ENCODE measurements at regions not wholly inside any gene's neighbourhood (a gene's known extent, or its start where the extent isn't known, plus 50 kb on each side); places are given as distances from the start of the nearest gene placed in this dataset.

DNA sequence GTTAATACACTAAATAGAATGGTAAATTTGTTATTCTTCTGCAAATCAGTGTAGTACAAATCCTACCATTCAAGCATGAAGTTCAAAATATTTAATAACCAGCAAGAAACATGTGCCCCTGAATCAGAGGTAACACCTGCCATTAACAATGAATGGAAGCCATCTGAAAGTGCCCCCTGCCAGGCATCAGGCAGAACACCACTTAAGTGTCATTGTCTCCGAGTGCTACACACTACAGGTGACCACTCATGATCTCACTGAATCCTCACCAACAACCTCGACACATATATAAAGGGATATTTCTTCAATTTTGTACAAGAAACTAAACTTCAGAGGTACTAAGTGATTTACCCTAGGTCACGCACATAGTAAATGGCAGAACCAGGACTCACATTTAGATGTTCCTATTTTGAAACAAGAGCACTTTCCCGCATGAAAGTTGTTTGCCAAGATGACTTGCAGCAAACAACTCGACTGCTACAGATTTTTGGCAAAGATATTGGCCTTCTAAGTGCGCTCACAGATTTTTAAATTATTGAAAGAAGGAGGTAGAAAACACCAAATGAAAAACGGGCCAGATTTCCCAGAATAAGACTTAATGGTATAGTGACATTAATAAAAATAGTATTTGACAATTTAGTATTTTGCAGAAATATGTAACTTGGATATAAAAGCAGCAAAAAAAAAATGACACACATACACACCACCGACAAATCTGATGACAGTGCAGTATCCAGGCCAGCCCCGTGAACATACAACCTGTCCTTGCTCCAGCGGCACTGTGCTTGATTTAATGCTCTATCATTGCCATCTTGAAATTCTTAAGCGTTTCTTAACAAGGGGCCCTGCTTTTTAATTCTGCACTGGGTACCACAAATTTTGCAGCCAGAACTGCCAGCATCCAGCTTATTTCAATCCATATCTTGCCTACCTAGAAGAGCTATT is 274.5 kb downstream of the ALDH8A1 start:
- Histone ChIP-seq H3K36me3 (no peaks in the 10 kb centered on the region), H3K4me1 (peaks cover 0 to 3% of the 10 kb centered on the region in 2 donors), H3K4me3 (replicated peaks in 1 of 3) (no peak overlapping the region), H3K9me3 (no peaks in the 10 kb centered on the region), H3K27me3 (no peaks in the 10 kb centered on the region), H3K27ac (no peak overlapping the region)
- 70 to 77% methylated on average over 11 of the region's 11 CpGs for WGBS, 2 donors
- DNase-seq = no peak
- intact Hi-C loops (cut with DNase I) = no loop called here
- TF ChIP-seq CTCF (IDR thresholded peaks at IDR 0.05) = no peak
- no peak for TF ChIP-seq POLR2A (IDR thresholded peaks at IDR 0.05)

DNA sequence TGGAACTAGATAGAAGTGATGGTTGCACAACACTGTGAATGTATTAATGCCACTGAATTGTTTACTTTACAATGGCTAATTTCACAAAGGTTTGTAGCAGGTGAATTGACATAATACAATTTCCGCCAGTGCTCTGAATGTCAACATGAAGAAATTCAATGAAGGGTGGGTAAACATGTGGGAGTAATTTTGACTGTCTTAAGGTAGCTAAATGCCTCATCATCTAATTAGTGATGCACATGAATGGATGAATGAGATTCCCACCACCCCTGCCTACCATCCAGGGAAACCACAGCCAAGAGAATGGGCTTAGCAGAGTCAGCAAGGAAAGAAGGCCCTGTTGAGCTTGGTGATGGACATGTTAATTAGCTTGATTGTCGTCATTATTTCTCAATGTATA is 275.3 kb downstream of the ALDH8A1 start:
- H3K4me1 ChIP-seq = peaks cover 0 to 3% of the 10 kb centered on the region in 2 donors
- intact Hi-C loops (cut with DNase I) = no loop called here
- no peaks in the 10 kb centered on the region for H3K9me3 ChIP-seq
- no peak for DNase-seq
- TF ChIP-seq POLR2A (IDR thresholded peaks at IDR 0.05) (no peak), CTCF (IDR thresholded peaks at IDR 0.05) (no peak)
- no peaks in the 10 kb centered on the region for H3K36me3 ChIP-seq
- no peak overlapping the region for H3K27ac ChIP-seq
- H3K27me3 ChIP-seq = no peaks in the 10 kb centered on the region
- 94 to 96% methylated on average over 2 of the region's 2 CpGs for WGBS, 2 donors
- H3K4me3 ChIP-seq (replicated peaks in 1 of 3) = no peak overlapping the region

DNA sequence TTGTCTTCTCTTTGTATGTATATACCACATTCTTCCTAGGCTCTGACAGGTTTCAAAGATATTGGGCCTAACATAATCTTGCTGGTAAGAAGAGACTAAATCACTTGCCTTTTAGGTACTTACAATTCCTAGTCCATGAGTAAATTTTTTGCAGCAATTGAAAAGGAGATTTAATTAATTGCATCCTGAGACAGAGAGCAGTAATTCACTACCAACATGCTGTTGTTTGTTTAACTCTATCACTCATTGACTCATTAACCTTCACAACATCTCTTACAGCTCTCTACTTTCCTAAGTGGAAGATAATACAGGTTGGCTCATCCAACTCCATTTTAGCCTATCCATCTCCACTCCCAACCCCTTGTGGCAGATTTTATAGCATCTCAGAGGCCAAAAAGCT is 280.4 kb downstream of the ALDH8A1 start:
- no peak for DNase-seq
- no peak overlapping the region for H3K4me3 ChIP-seq (replicated peaks in 1 of 3)
- no peaks in the 10 kb centered on the region for H3K4me1 ChIP-seq
- H3K27me3 ChIP-seq = no peaks in the 10 kb centered on the region
- TF ChIP-seq POLR2A (IDR thresholded peaks at IDR 0.05) = no peak
- TF ChIP-seq CTCF (IDR thresholded peaks at IDR 0.05) = no peak
- no peaks in the 10 kb centered on the region for H3K36me3 ChIP-seq
- intact Hi-C loops (cut with DNase I) = no loop called here
- no peak overlapping the region for H3K27ac ChIP-seq
- no peaks in the 10 kb centered on the region for H3K9me3 ChIP-seq

- Histone ChIP-seq H3K4me1 (no peaks in the 10 kb centered on the region), H3K27me3 (no peaks in the 10 kb centered on the region), H3K27ac (no peak overlapping the region), H3K4me3 (replicated peaks in 1 of 3) (no peak overlapping the region), H3K9me3 (no peaks in the 10 kb centered on the region), H3K36me3 (no peaks in the 10 kb centered on the region)
- intact Hi-C loops (cut with DNase I) = no loop called here
- WGBS, 2 donors = 97% methylated on average over 2 of the region's 2 CpGs
- no peak for DNase-seq
- TF ChIP-seq POLR2A (IDR thresholded peaks at IDR 0.05) (no peak), CTCF (IDR thresholded peaks at IDR 0.05) (no peak)
Measured at GRCh38 chr6:134667111-134667510, 282.8 kb downstream of the ALDH8A1 start.

GRCh38 chr6:134666125-134666524 is 283.8 kb downstream of the ALDH8A1 start:
- DNase-seq = no peak
- H3K9me3 ChIP-seq = no peaks in the 10 kb centered on the region
- 84 to 89% methylated on average over 2 of the region's 2 CpGs for WGBS, 2 donors
- no peak overlapping the region for H3K4me3 ChIP-seq (replicated peaks in 1 of 3)
- H3K4me1 ChIP-seq = no peaks in the 10 kb centered on the region
- no peak overlapping the region for H3K27ac ChIP-seq
- H3K27me3 ChIP-seq = no peaks in the 10 kb centered on the region
- intact Hi-C loops (cut with DNase I) = no loop called here
- H3K36me3 ChIP-seq = no peaks in the 10 kb centered on the region
- TF ChIP-seq CTCF (IDR thresholded peaks at IDR 0.05) (no peak), POLR2A (IDR thresholded peaks at IDR 0.05) (no peak)
